Naive thymus-derived CD4-positive, alpha-beta T cell (primary cell): ENCODE measurements at regions not wholly inside any gene's neighbourhood (a gene's known extent, or its start where the extent isn't known, plus 50 kb on each side); places are given as distances from the start of the nearest gene placed in this dataset.
"Not testable (repeated sequence)": the region's sequence is repeated elsewhere in the genome, so short reads cannot be mapped to it uniquely, and the experiment has no call there.

Source experiments
- ATAC-seq: fragments of 150-1000 bp; cut with Tn5 transposase; 2 replicates; pipeline ENCODE4 v1.10.0; 2021; ENCODE audit warnings: mild to moderate bottlenecking, moderate library complexity
- CTCF ChIA-PET: fragments of 350-600 bp; sonication (Branson Sonifier 250); formaldehyde crosslinking; loops from one replicate; lab custom pipeline; 2021; ENCODE audit warnings: antibody characterized with exemption; lab: Charles Lee
- POLR2A ChIA-PET: fragments of 350-600 bp; sonication (Branson Sonifier 250); formaldehyde crosslinking; loops from one replicate; lab custom pipeline; 2021; ENCODE audit warnings: antibody characterized with exemption, inconsistent platforms; lab: Charles Lee
- DNase-seq, 9 donors: peaks; one replicate each; pipeline versions ENCODE4 v3.0.0 to v3.0.0-alpha.2; 2020 to 2022; ENCODE audit warnings: mixed read lengths in 1 of 9
- H3K27ac ChIP-seq: one replicate; pipeline ENCODE4 v1.7.0; 2013; ENCODE audit warnings: mild to moderate bottlenecking, low read depth, low read length, moderate library complexity
- H3K27me3 ChIP-seq, 2 donors: one replicate each; pipeline ENCODE4 v1.7.0; 2013; ENCODE audit warnings: low read length in 2 of 2, mild to moderate bottlenecking in 2 of 2, moderate library complexity in 2 of 2; ENCODE audit not compliant: control insufficient read depth in 2 of 2, insufficient read depth in 2 of 2
- H3K36me3 ChIP-seq, 3 experiments: 1 replicate in 2 of 3; 2 replicates in 1 of 3; pipeline ENCODE4 v1.7.0; 2013; ENCODE audit warnings: low read length in 3 of 3, mild to moderate bottlenecking in 3 of 3, moderate library complexity in 1 of 3; ENCODE audit not compliant: insufficient read depth in 3 of 3, control insufficient read depth in 2 of 3
- H3K4me1 ChIP-seq, 2 donors: one replicate each; pipeline ENCODE4 v1.7.0; 2013; ENCODE audit warnings: low read length in 2 of 2, mild to moderate bottlenecking in 2 of 2, moderate library complexity in 1 of 2; ENCODE audit not compliant: control insufficient read depth in 2 of 2, insufficient read depth in 2 of 2
- H3K4me3 ChIP-seq: 2 replicates; pipeline ENCODE4 v1.7.0; 2013; ENCODE audit warnings: mild to moderate bottlenecking, low read length
- H3K9me3 ChIP-seq, 3 experiments: 1 replicate in 2 of 3; 2 replicates in 1 of 3; pipeline ENCODE4 v1.7.0; 2013; ENCODE audit warnings: low read length in 3 of 3; ENCODE audit not compliant: control insufficient read depth in 2 of 3
- H3K27ac Mint-ChIP-seq, 9 donors: one replicate each; pipeline ENCODE4 v1.8.0; 2020 to 2022; ENCODE audit warnings: mixed read lengths in 9 of 9, mild to moderate bottlenecking in 8 of 9, moderate library complexity in 5 of 9, inconsistent platforms in 2 of 9
- H3K27me3 Mint-ChIP-seq, 5 donors: one replicate each; pipeline ENCODE4 v1.8.0; 2021 to 2022; ENCODE audit warnings: mixed read lengths in 5 of 5, mild to moderate bottlenecking in 1 of 5
- H3K36me3 Mint-ChIP-seq, 5 donors: one replicate each; pipeline ENCODE4 v1.8.0; 2020 to 2022; ENCODE audit warnings: mixed read lengths in 5 of 5, mild to moderate bottlenecking in 3 of 5, inconsistent platforms in 1 of 5
- H3K4me1 Mint-ChIP-seq, 7 donors: one replicate each; pipeline ENCODE4 v1.8.0; 2020 to 2022; ENCODE audit warnings: mixed read lengths in 7 of 7, mild to moderate bottlenecking in 3 of 7, inconsistent platforms in 1 of 7
- H3K4me3 Mint-ChIP-seq, 10 donors: one replicate each; pipeline ENCODE4 v1.8.0; 2020 to 2022; ENCODE audit warnings: mild to moderate bottlenecking in 10 of 10, mixed read lengths in 10 of 10, moderate library complexity in 6 of 10, inconsistent platforms in 2 of 10
- H3K9me3 Mint-ChIP-seq, 11 donors: one replicate each; pipeline ENCODE4 v1.8.0; 2020 to 2022; ENCODE audit warnings: mixed read lengths in 11 of 11, mild to moderate bottlenecking in 4 of 11, inconsistent platforms in 1 of 11, moderate library complexity in 1 of 11
- intact Hi-C, 2 donors: fragments of 100-400 bp; cut with micrococcal nuclease; formaldehyde crosslinking; loops; one replicate each; pipeline ENCODE4 v1.15.1; 2023

DNA sequence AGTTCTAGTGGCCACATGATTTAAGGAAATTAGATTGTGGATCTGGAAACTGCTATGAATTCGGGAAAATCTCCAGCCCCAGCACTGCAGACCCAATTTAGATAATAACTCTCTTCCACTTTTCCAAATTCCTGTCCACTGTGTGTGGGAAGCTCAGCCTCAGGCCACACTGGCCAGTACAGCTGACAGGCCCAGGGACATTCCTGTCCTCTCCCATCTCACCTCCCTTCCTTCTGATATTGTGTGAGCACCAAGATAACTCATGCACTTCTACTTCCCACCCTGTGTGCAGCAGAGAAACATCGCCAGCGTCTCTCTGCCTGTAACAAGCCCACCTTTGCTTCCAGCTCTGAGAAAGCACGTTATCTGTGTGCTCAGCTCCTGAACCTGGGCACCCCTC lies 145.1 kb upstream of the RREB1 start:
- intact Hi-C loops, result no loop called here
- H3K4me1 Mint-ChIP-seq, result peaks cover 0 to 6% (median 0%) of the 10 kb centered on the region in 7 donors
- H3K27ac Mint-ChIP-seq, result peak overlapping the region in 1 of 9 donors; percentile 72
- ATAC-seq, result no peak
- H3K36me3 Mint-ChIP-seq, result no peaks in the 10 kb centered on the region
- H3K9me3 Mint-ChIP-seq, result peaks cover 0 to 5% (median 0%) of the 10 kb centered on the region in 11 donors
- Histone ChIP-seq H3K27me3 (no peaks in the 10 kb centered on the region), H3K27ac (no peak overlapping the region), H3K4me3 (no peak overlapping the region), H3K9me3 (no peaks in the 10 kb centered on the region), H3K4me1 (no peaks in the 10 kb centered on the region), H3K36me3 (no peaks in the 10 kb centered on the region)
- no peak overlapping the region for H3K4me3 Mint-ChIP-seq
- DNase-seq, result no peak
- POLR2A ChIA-PET, result no interaction called here
- CTCF ChIA-PET, result no interaction called here
- peaks cover 0 to 37% (median 0%) of the 10 kb centered on the region in 5 donors for H3K27me3 Mint-ChIP-seq

DNA sequence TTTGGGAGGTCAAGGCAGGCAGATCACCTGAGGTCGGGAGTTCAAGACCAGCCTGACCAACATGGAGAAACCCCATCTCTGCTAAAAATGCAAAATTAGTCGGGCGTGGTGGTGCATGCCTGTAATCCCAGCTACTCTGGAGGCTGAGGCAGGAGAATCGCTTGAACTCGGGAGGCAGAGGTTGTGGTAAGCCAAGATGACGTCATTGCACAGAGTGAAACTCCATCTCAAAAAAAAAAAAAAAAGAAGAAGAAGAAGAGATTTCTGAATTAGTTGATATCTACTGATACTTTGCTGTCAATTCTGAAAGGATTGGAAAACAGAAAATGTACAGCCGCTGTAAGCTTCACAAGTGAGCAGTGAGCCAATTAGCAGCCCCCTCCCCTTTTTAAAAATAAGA lies 144.4 kb upstream of the RREB1 start:
- H3K4me1 ChIP-seq, H3K36me3 ChIP-seq, POLR2A ChIA-PET, H3K4me3 ChIP-seq, H3K36me3 Mint-ChIP-seq, H3K4me1 Mint-ChIP-seq, H3K27ac ChIP-seq, DNase-seq, ATAC-seq, CTCF ChIA-PET, H3K9me3 Mint-ChIP-seq, intact Hi-C loops, H3K9me3 ChIP-seq, H3K27me3 ChIP-seq, H3K4me3 Mint-ChIP-seq, H3K27ac Mint-ChIP-seq: not testable (repeated sequence)
- peaks cover 0 to 35% (median 0%) of the 10 kb centered on the region in 5 donors for H3K27me3 Mint-ChIP-seq

DNA sequence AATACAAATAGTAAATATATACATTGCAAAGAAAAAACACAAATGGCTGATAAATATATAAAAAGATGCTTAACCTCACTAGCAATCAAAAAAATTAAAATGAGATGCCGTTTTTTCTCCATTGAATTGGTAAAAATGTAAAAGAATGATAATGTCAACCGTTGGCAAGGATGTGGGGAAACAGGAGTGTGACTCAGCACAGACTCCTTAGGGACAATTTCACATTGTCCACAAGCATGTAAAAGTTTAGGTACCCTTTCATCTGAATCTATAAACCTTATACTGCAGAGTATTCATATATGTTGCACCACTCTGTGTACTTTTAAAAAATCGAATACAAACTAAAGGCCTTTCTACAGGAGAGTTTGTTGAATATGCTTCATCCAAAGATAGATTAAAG lies 143.1 kb upstream of the RREB1 start:
- peaks cover 0 to 5% (median 0%) of the 10 kb centered on the region in 7 donors for H3K4me1 Mint-ChIP-seq
- ATAC-seq (no peak), DNase-seq (no peak)
- Histone ChIP-seq H3K36me3 (no peaks in the 10 kb centered on the region), H3K9me3 (no peaks in the 10 kb centered on the region), H3K27me3 (no peaks in the 10 kb centered on the region), H3K27ac (no peak overlapping the region), H3K4me3 (no peak overlapping the region), H3K4me1 (no peaks in the 10 kb centered on the region)
- no peaks in the 10 kb centered on the region for H3K36me3 Mint-ChIP-seq
- peaks cover 0 to 24% (median 0%) of the 10 kb centered on the region in 5 donors for H3K27me3 Mint-ChIP-seq
- H3K4me3 Mint-ChIP-seq, result no peak overlapping the region
- POLR2A ChIA-PET, result no interaction called here
- H3K27ac Mint-ChIP-seq, result no peak overlapping the region
- peaks cover 0 to 5% (median 0%) of the 10 kb centered on the region in 11 donors for H3K9me3 Mint-ChIP-seq
- intact Hi-C loops, result no loop called here
- CTCF ChIA-PET, result no interaction called here

DNA sequence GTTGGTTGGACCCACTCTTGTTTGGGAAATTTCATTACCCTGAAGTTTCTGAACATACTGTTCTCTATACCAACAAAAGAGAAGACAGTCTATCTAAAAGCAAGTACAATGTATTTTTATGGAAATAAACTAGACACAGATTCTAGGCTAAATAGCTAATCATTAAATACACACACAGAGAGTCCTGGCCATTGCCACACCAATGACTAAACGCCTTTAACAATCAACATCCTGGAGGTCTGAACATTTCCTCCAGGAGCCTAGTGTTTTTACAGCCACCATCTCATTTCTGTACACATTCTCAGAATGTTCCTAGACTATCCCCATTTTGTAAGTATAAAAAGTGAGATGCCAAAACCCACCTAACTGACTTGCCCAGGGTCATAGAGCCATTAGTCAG lies 141.6 kb upstream of the RREB1 start:
- no peak overlapping the region for H3K4me3 ChIP-seq
- H3K4me1 ChIP-seq, result no peaks in the 10 kb centered on the region
- H3K27ac Mint-ChIP-seq, result no peak overlapping the region
- H3K9me3 Mint-ChIP-seq, result no peaks in the 10 kb centered on the region
- no peak overlapping the region for H3K27ac ChIP-seq
- H3K9me3 ChIP-seq, result no peaks in the 10 kb centered on the region
- ChIA-PET CTCF (no interaction called here), POLR2A (no interaction called here)
- no peak for ATAC-seq
- H3K4me1 Mint-ChIP-seq, result peaks cover 0 to 3% (median 0%) of the 10 kb centered on the region in 7 donors
- peaks cover 0 to 18% (median 0%) of the 10 kb centered on the region in 5 donors for H3K27me3 Mint-ChIP-seq
- no peaks in the 10 kb centered on the region for H3K36me3 Mint-ChIP-seq
- intact Hi-C loops, result no loop called here
- no peaks in the 10 kb centered on the region for H3K27me3 ChIP-seq
- H3K36me3 ChIP-seq, result no peaks in the 10 kb centered on the region
- no peak for DNase-seq
- no peak overlapping the region for H3K4me3 Mint-ChIP-seq

DNA sequence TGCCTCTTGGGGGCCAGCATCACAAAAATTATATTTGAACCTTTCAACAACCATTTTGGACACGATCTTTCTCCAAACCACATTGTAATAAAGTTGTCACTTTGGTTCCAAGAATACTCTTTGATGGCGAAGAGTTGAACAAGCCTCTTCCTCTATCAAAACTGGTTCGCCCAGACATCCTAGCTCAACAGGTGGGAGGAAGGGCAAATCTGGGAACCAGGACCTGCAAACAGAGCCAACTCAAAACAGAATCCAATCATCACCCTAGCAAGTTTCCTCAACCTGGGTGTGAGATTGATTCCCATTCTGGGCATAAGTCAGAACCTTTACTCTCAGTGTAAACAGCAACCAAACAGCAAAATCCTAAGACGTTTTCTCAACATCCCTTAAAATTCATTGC lies 141.2 kb upstream of the RREB1 start:
- POLR2A ChIA-PET, result no interaction called here
- Mint-ChIP-seq H3K4me3 (no peak overlapping the region), H3K4me1 (peaks cover 0 to 3% (median 0%) of the 10 kb centered on the region in 7 donors), H3K27ac (no peak overlapping the region), H3K9me3 (no peaks in the 10 kb centered on the region), H3K36me3 (no peaks in the 10 kb centered on the region), H3K27me3 (peaks cover 0 to 18% (median 0%) of the 10 kb centered on the region in 5 donors)
- Histone ChIP-seq H3K27me3 (no peaks in the 10 kb centered on the region), H3K27ac (no peak overlapping the region), H3K36me3 (no peaks in the 10 kb centered on the region), H3K4me1 (no peaks in the 10 kb centered on the region), H3K9me3 (no peaks in the 10 kb centered on the region), H3K4me3 (no peak overlapping the region)
- CTCF ChIA-PET, result no interaction called here
- DNase-seq, result no peak
- intact Hi-C loops, result no loop called here
- ATAC-seq, result no peak

DNA sequence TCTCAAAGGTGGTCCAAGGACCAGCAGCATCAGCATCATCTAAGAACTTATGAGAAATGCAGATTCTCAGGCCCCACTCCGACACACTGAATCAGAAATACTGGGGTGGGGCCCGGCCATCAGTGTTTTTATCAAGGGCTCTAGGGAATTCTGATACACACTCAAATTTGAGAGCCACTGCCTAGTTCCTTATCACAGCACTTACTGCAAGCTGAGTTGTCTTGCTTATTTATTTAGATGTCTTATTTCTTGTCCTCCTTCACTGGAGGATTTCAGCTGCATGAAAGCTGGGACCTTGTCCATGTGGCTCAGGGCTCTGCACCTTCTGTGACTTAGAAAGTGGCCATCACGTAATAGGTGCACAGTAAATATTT lies 139.4 kb upstream of the RREB1 start:
- no peaks in the 10 kb centered on the region for H3K9me3 ChIP-seq
- no peaks in the 10 kb centered on the region for H3K9me3 Mint-ChIP-seq
- no peak overlapping the region for H3K4me3 ChIP-seq
- ATAC-seq (no peak), DNase-seq (no peak)
- CTCF ChIA-PET, result no interaction called here
- no peaks in the 10 kb centered on the region for H3K27me3 ChIP-seq
- peaks cover 0 to 18% (median 0%) of the 10 kb centered on the region in 5 donors for H3K27me3 Mint-ChIP-seq
- POLR2A ChIA-PET, result no interaction called here
- H3K4me1 Mint-ChIP-seq, result no peaks in the 10 kb centered on the region
- no peak overlapping the region for H3K4me3 Mint-ChIP-seq
- intact Hi-C loops, result no loop called here
- H3K36me3 ChIP-seq, result no peaks in the 10 kb centered on the region
- no peaks in the 10 kb centered on the region for H3K4me1 ChIP-seq
- H3K27ac ChIP-seq, result no peak overlapping the region
- no peaks in the 10 kb centered on the region for H3K36me3 Mint-ChIP-seq
- H3K27ac Mint-ChIP-seq, result no peak overlapping the region

DNA sequence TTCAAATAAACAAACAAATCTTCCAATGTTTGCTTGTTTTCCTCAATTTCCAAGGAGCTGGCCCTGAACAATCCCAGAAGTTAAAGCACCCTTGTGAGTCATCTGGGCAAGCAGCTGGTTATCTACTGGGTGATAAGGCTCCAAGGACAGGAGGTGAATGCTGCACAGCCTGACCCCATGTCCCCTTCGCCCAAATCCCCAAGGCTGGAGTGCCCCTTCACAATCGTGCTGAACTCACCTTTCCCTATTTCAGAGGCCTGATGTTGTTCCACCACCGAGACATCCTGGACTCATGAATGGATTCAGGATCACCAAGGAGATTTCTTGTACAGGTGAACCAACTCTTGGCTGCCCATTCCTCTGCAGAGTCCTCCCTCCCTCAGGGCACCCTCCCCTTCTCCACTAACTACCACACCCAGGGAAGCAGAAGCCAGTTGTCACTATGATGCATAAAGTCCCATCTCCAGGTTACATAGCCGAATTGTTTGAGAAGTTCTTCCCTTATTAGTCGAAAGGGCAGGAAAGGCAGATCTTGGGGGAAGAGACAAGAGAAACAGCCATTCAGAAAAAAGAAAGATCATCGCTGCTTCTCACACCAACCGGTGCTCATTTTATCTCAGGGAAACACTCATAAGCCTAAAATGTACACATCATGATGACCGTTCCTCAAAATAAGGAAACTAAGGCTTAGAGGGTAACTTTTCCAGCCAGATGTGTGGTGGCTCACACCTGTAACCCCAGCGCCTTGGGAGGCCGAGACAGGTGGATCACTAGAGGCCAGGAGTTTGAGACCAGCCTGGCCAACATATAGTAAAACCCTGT lies 138.8 kb upstream of the RREB1 start:
- ATAC-seq (no peak), DNase-seq (no peak)
- Histone ChIP-seq H3K9me3 (no peaks in the 10 kb centered on the region), H3K27ac (no peak overlapping the region), H3K36me3 (no peaks in the 10 kb centered on the region), H3K4me1 (no peaks in the 10 kb centered on the region), H3K4me3 (no peak overlapping the region), H3K27me3 (no peaks in the 10 kb centered on the region)
- H3K36me3 Mint-ChIP-seq, result no peaks in the 10 kb centered on the region
- intact Hi-C loops, result no loop called here
- no peaks in the 10 kb centered on the region for H3K9me3 Mint-ChIP-seq
- no peak overlapping the region for H3K4me3 Mint-ChIP-seq
- ChIA-PET CTCF (no interaction called here), POLR2A (no interaction called here)
- H3K27me3 Mint-ChIP-seq, result peaks cover 0 to 18% (median 0%) of the 10 kb centered on the region in 5 donors
- H3K27ac Mint-ChIP-seq, result no peak overlapping the region
- H3K4me1 Mint-ChIP-seq, result no peaks in the 10 kb centered on the region
